NCI-H748 (cell line): ENCODE measurements at regions not wholly inside any gene's neighbourhood (a gene's known extent, or its start where the extent isn't known, plus 50 kb on each side); places are given as distances from the start of the nearest gene placed in this dataset.
A peak's percentile ranks its signal among the peaks of the same experiment; 100 is the strongest.

Experiments used
- DNase-seq: peaks from one replicate; lab custom pipeline; 2025; ENCODE audit not compliant: unreplicated experiment; lab: John Stamatoyannopoulos, UW

- no peak for DNase-seq
Observed at GRCh38 chr14:65278589-65278988, 133.9 kb upstream of the FUT8 start.

GRCh38 chr14:65279510-65279909 is 133.0 kb upstream of the FUT8 start:
- DNase-seq, result no peak

GRCh38 chr14:65279958-65280357 is 132.6 kb upstream of the FUT8 start:
- DNase-seq, result no peak

GRCh38 chr14:65280653-65281052 is 131.9 kb upstream of the FUT8 start:
- no peak for DNase-seq

- DNase-seq, result no peak
Observed at GRCh38 chr14:65281991-65282895, 130.3 kb upstream of the FUT8 start.

GRCh38 chr14:65282896-65283253 is 129.7 kb upstream of the FUT8 start:
- DNase-seq, result no peak

- no peak for DNase-seq
Observed at GRCh38 chr14:65286443-65286842, 126.1 kb upstream of the FUT8 start.

GRCh38 chr14:65287264-65288131 is 125.0 kb upstream of the FUT8 start:
- no peak for DNase-seq

GRCh38 chr14:65290830-65291229 is 121.7 kb upstream of the FUT8 start:
- no peak for DNase-seq

- no peak for DNase-seq
Observed at GRCh38 chr14:65291531-65291930, 121.0 kb upstream of the FUT8 start.

- DNase-seq, result no peak
Observed at GRCh38 chr14:65294816-65295215, 117.7 kb upstream of the FUT8 start.

- no peak for DNase-seq
Observed at GRCh38 chr14:65296402-65296801, 116.1 kb upstream of the FUT8 start.

GRCh38 chr14:65296876-65297275 is 115.7 kb upstream of the FUT8 start:
- DNase-seq, result no peak

GRCh38 chr14:65297744-65298143 is 114.8 kb upstream of the FUT8 start:
- DNase-seq, result peak; percentile 70

- DNase-seq, result no peak
Observed at GRCh38 chr14:65299826-65300225, 112.7 kb upstream of the FUT8 start.

GRCh38 chr14:65301862-65302539 is 110.5 kb upstream of the FUT8 start:
- DNase-seq, result no peak

GRCh38 chr14:65302571-65303189 is 109.8 kb upstream of the FUT8 start:
- DNase-seq, result peak; percentile 86

- no peak for DNase-seq
Observed at GRCh38 chr14:65303190-65303898, 109.2 kb upstream of the FUT8 start.

- DNase-seq, result peak; percentile 21
Observed at GRCh38 chr14:65303899-65304222, 108.7 kb upstream of the FUT8 start.

- no peak for DNase-seq
Observed at GRCh38 chr14:65304239-65304638, 108.3 kb upstream of the FUT8 start.

GRCh38 chr14:65304963-65305362 is 107.6 kb upstream of the FUT8 start:
- DNase-seq, result no peak
